ENCODE measurements at regions not wholly inside any gene's neighbourhood (a gene's known extent, or its start where the extent isn't known, plus 50 kb on each side); places are given as distances from the start of the nearest gene placed in this dataset.

- no peak overlapping the region for H2AK5ac ChIP-seq (ENCODE audit: low read length)
- H3K14ac ChIP-seq (ENCODE audit: low read length): no peak overlapping the region
- no peak overlapping the region for H3K18ac ChIP-seq (ENCODE audit: low read length)
- no peak overlapping the region for H2BK120ac ChIP-seq (ENCODE audit: insufficient read depth, low read length, poor library complexity)
- no peak overlapping the region for H2AFZ ChIP-seq (ENCODE audit: insufficient read depth, low read length, poor library complexity)
- no peak for DNase-seq
- no CpG with 5 or more reads among the region's 1 CpG for WGBS (ENCODE audit: extremely low coverage, insufficient coverage, insufficient read length)
- no peak overlapping the region for H3K4me3 ChIP-seq (ENCODE audit: low read depth, low read length)
- H4K8ac ChIP-seq (ENCODE audit: low read depth, low read length): no peak overlapping the region
- H3K27ac ChIP-seq (ENCODE audit: low read depth, low read length): no peak overlapping the region
- H3K23ac ChIP-seq (ENCODE audit: low read length): no peak overlapping the region
- no peaks in the 10 kb centered on the region for H3K27me3 ChIP-seq (ENCODE audit: insufficient read depth, low read length)
- H4K12ac ChIP-seq (ENCODE audit: low read depth, low read length): no peak overlapping the region
- H3K79me1 ChIP-seq (ENCODE audit: low read length): no peaks in the 10 kb centered on the region
- no peaks in the 10 kb centered on the region for H3K36me3 ChIP-seq (ENCODE audit: control insufficient read depth in 1 of 2, insufficient read depth in 2 of 2, low read length in 2 of 2)
- no peak overlapping the region for H3K4me2 ChIP-seq (ENCODE audit: low read length)
- H3K9ac ChIP-seq (ENCODE audit: low read length): no peak overlapping the region
- no peak overlapping the region for H2BK5ac ChIP-seq (ENCODE audit: low read depth, low read length, poor library complexity)
- no peaks in the 10 kb centered on the region for H3K9me3 ChIP-seq (ENCODE audit: insufficient read depth, low read depth, low read length)
- H2BK12ac ChIP-seq (ENCODE audit: low read length): no peak overlapping the region
- no peak overlapping the region for H3K4ac ChIP-seq (ENCODE audit: low read depth, low read length)
- H3K4me1 ChIP-seq (ENCODE audit: control insufficient read depth in 1 of 2, insufficient read depth in 2 of 2, low read length in 2 of 2): no peaks in the 10 kb centered on the region
- no peak overlapping the region for H4K91ac ChIP-seq (ENCODE audit: low read depth, low read length)
- no peaks in the 10 kb centered on the region for H3K79me2 ChIP-seq (ENCODE audit: control insufficient read depth, insufficient read depth, low read length, poor library complexity)
Observed at GRCh38 chr13:97901716-97902115, 51.8 kb upstream of the IPO5 start.
